ENCODE measurements at regions not wholly inside any gene's neighbourhood (a gene's known extent, or its start where the extent isn't known, plus 50 kb on each side); places are given as distances from the start of the nearest gene placed in this dataset.

GRCh38 chr4:26000274-26000950, 86.4 kb downstream of the SMIM20 start:
- TF ChIP-seq NFE2L2 (conservative IDR thresholded peaks at IDR 0.05; ENCODE audit: low read length): no peak
- no peak for TF ChIP-seq JUN (IDR thresholded peaks at IDR 0.05)
- TF ChIP-seq CTCF (IDR thresholded peaks at IDR 0.05): no peak
- TF ChIP-seq CEBPB (IDR thresholded peaks at IDR 0.05): no peak
- no peak for TF ChIP-seq MAFK (IDR thresholded peaks at IDR 0.05; ENCODE audit: partially characterized antibody)
- TF ChIP-seq REST (IDR thresholded peaks at IDR 0.05): no peak
- no peak for TF ChIP-seq HOXA7 (CRISPR knock-in tag; IDR thresholded peaks at IDR 0.05)
- no peak for TF ChIP-seq ELK1 (IDR thresholded peaks at IDR 0.05; ENCODE audit: low read depth, low read length)
- no peak for TF ChIP-seq CHD2 (IDR thresholded peaks at IDR 0.05; ENCODE audit: low read length, partially characterized antibody)
- no peak for TF ChIP-seq CHD4 (IDR thresholded peaks at IDR 0.05; ENCODE audit: borderline replicate concordance)
- TF ChIP-seq ATOH8 (CRISPR knock-in tag; IDR thresholded peaks at IDR 0.05; ENCODE audit: low read depth): no peak
- TF ChIP-seq KDM5A (IDR thresholded peaks at IDR 0.05): no peak
- no peak for TF ChIP-seq FOXS1 (CRISPR knock-in tag; IDR thresholded peaks at IDR 0.05)
- no peak for TF ChIP-seq FOSB (CRISPR knock-in tag; IDR thresholded peaks at IDR 0.05)
- TF ChIP-seq ZNF302 (CRISPR knock-in tag; IDR thresholded peaks at IDR 0.05): no peak
- TF ChIP-seq ZFP36 (IDR thresholded peaks at IDR 0.05; ENCODE audit: borderline replicate concordance, partially characterized antibody): no peak
- no peak for TF ChIP-seq PBX3 (IDR thresholded peaks at IDR 0.05)
- no peak for TF ChIP-seq SMC3 (IDR thresholded peaks at IDR 0.05)
- no peak for TF ChIP-seq PHF8 (IDR thresholded peaks at IDR 0.05; ENCODE audit: borderline replicate concordance, low read depth)
- TF ChIP-seq MAZ (IDR thresholded peaks at IDR 0.05; ENCODE audit: borderline replicate concordance, low read depth, low read length): no peak
- Histone ChIP-seq H3K4me1 (no peaks in the 10 kb centered on the region), H3K9me3 (no peaks in the 10 kb centered on the region), H3K4me2 (no peak overlapping the region), H3K4me3 (no peak overlapping the region), H3K27ac (no peak overlapping the region)
- ChIA-PET CTCF (interaction anchor here (0.8 to 2.5 kb wide), 2 partner anchors 12 to 317 kb away, joined by 3 to 12 read pairs; no protein-coding TSS in a partner anchor), POLR2A (no interaction called here)
- FAIRE-seq (no peak), ATAC-seq (no peak), DNase-seq (ENCODE audit: low read depth in 1 of 2, low spot score in 1 of 2) (no peak)
- WGBS (ENCODE audit: missing lambda C conversion rate): 16% methylated on average over 2 of the region's 2 CpGs
